Hematopoietic multipotent progenitor cell treated with erythropoietin and hydrocortisone succinate and interleukin-3 and kit ligand, for 8 days (in vitro differentiated cells): ENCODE measurements at regions not wholly inside any gene's neighbourhood (a gene's known extent, or its start where the extent isn't known, plus 50 kb on each side); places are given as distances from the start of the nearest gene placed in this dataset.
"Not testable (repeated sequence)": the region's sequence is repeated elsewhere in the genome, so short reads cannot be mapped to it uniquely, and the experiment has no call there.

Source experiments
- DNase-seq: peaks from one replicate; pipeline ENCODE4 v3.0.0-alpha.2; 2015

DNA sequence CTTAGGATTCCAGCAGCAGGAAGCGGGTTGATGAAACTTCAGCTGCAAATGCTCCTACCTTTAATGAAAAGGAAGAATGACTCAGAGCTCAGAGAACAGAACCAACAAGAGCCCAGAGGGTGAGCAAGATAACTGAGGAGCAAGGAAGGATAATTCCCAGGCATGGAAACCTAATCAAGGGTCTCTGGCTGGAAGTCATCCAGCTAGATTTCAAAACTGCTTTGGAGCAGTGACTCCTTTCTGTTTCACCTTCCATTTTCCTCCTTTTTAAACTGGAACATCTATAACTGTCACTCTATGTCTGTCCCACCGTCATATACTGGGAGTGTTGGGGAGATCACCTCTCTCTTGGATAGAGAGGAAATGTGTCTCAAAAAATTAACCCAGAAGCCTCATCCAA, 148.4 kb upstream of the RAB6C start:
- no peak for DNase-seq

DNA sequence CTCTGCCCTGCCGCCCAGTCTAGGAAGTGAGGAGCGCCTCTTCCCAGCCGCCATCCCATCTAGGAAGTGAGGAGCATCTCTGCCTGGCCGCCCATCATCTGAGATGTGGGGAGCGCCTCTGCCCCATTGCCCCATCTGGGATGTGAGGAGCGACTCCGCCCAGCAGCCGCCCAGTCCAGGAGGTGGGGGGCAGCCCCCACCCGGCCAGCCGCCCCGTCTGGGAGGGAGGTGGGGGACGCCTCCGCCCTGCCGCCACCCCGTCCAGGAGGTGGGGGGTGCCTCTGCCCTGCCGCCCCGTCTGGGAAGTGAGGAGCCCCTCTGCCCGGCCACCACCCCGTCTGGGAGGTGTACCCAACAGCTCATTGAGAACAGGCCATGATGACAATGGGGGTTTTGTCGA, 146.0 kb upstream of the RAB6C start:
- not testable (repeated sequence) for DNase-seq

- no peak for DNase-seq
Measured at GRCh38 chr2:129847043-129847442, 132.4 kb upstream of the RAB6C start.

DNA sequence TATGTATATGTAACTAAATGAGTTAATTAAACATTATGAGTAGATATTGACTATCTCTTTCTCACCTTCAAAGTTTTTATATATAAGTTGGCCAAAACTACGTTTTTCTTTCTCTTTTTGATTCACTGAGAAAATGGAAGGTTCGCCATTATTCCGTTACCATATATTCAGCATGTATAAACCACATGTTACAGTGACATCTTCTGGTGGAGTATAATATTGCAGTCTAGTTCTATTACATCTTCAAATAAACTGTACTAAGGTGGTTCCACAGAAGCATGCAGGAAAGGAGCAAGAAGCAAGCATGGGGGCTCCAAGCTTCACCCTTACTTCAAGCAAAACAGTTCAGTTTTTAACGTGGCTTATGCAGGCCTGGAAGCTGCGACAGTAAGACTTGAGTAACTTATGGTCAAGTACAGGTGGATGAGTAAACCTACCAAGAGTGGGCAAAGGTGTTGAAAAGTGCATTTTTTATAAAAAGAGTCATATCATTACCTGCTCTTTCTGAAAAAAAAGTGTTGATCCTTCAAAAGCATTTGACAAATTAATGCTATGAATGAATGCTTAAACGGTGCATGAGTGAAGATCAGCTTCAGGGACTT, 129.8 kb upstream of the RAB6C start:
- peak; percentile 85 for DNase-seq

- no peak for DNase-seq
Measured at GRCh38 chr2:129857200-129857599, 122.3 kb upstream of the RAB6C start.

GRCh38 chr2:129859175-129859574, 120.3 kb upstream of the RAB6C start:
- DNase-seq: no peak

GRCh38 chr2:129860088-129860487, 119.4 kb upstream of the RAB6C start:
- DNase-seq: no peak

DNA sequence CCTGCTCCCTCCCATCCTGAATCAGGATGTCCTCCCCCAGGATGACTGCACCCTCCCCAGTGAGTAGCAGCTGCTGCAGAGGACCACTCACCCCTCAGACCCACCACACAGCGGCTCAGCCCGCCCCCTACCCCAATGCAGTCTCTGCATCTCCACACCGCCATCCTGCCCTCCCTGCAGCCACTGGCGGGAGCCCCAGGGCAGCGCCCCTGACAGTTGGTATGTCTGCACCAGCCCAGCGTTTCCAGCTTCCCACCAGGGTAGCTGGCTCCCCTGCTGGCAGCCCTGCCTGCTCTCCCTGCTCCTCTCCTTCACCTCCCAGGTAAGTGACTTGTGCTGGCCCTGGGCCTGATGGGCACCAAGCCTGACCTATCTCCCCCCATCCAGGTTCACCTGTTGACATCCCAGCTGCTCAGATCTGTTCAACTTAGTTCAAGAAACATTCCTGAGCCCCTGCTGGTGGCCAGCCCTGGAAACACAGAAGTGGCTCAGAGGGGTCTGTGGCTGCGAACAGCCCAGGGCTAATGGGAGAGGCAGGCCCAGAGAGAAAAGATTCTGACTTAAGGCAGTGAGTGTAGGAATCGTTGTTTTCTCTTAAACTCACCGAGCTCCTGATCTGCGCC, 117.7 kb upstream of the RAB6C start:
- no peak for DNase-seq

- DNase-seq: no peak
Measured at GRCh38 chr2:129862668-129863067, 116.8 kb upstream of the RAB6C start.

- DNase-seq: no peak
Measured at GRCh38 chr2:129863350-129863749, 116.1 kb upstream of the RAB6C start.

GRCh38 chr2:129864719-129865118, 114.7 kb upstream of the RAB6C start:
- DNase-seq: no peak

DNA sequence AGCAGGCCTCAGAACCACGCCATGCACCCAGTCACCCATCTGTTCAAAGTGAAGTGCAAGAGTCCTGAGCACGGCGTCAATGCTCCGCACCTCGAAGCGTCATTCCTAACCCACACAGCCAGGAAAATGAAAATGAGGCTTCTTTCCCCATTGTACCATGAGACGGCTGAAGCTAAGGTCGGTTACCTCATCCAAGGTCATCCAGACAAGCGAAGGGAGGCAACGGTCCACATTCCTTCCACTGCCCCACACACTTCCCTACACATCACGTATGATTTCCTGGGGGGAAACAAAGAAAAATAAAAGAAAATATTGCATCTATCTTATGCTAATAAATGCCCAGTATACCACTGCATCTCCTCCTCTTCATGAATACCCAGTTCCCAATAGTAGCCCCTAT, 113.5 kb upstream of the RAB6C start:
- no peak for DNase-seq

- DNase-seq: no peak
Measured at GRCh38 chr2:129866391-129866790, 113.1 kb upstream of the RAB6C start.

DNA sequence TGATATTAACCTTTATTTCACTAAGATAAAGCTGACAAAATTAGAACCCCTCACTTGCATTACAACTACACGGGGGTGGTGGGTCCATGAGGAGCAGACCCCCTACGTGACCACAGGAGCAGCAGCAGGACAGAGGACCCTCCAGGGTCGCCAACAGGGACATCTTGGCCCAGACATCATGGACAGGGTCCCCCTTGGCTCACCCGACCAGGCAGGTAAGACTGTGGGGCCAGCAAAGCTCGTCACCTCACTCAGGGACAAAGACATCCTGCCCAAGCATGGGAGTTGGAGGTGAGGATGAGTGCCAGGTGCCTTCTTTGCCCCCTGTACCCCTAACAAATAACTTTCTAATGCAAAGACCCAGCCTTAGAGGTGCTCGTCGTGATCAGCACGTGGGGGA, 111.3 kb upstream of the RAB6C start:
- DNase-seq: no peak

DNA sequence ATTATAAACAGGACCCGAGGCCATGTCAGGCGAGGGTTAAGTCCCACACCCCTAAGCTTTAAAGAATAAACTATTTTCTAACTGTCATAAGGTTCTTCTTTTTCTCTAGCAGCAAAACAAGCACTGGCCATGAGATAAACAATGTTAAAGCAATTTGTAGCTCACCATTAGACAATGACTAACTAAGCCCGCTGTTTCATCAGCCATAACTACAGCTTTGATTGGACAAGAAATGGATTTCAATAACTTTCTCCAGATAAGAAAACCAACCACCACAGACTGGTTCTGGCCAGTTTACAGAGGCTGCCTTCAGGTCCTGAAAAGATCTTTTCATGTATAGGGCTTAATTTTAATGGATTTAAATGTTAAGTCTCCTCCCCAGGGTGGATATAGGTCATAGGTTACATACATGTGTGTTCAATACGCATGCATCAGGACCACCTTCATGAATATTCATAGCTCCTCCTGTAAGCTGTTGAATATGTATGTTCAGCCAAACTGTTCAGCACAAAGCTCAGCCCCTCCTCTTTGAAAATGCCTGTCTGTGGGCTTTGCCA, 108.7 kb upstream of the RAB6C start:
- no peak for DNase-seq

GRCh38 chr2:129872446-129872845, 107.0 kb upstream of the RAB6C start:
- DNase-seq: no peak

- peak; percentile 70 for DNase-seq
Measured at GRCh38 chr2:129876541-129876940, 102.9 kb upstream of the RAB6C start.

- DNase-seq: peak; percentile 88
Measured at GRCh38 chr2:129877289-129877741, 102.2 kb upstream of the RAB6C start.

- peak; percentile 53 for DNase-seq
Measured at GRCh38 chr2:129877795-129878775, 101.4 kb upstream of the RAB6C start.

DNA sequence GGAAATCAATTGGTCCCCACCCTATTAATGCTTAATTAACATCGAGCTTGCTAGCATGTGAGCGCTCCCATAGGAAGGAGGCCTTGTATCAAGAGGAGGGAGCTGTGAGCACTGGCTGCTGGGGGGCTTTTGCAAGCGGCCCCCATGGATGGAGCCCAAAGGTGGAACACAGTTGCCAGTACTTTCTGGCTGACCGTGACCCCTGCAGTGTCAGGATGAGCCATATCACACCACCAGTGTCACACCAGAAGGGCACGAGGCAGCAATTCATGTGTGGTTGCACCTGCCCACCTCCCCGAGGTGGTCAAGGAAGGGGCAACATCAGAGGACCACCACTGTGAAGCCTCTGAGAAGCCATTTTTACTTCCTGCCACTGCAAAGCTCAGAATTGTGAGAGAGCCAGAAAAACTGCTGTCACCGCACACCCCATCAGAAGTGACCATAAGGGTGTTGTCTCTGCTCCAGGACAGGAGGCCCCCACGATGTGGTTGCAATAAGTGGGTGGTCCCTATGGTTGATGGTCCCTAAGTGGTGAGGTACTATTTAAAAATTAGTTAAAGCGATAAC, 99.8 kb upstream of the RAB6C start:
- no peak for DNase-seq

DNA sequence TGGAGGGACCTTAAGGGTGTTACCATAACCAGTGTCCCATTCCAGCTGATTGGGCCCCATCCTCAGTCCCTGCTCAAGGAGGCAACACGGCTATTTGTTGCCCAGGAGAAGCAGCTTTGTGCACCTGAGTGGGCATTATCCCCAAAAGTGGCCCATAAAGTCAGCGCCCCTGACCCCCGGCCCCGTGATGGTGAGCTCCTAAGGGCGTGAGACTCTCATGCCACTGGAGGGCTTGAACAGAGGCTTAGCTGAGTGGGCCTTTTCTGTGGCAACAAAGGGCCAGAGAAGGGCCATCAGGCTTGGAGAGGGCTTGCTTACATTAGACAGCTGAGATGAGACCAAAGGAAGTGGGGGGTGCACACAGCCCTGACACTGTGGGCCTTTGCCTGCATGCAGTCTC, 99.2 kb upstream of the RAB6C start:
- no peak for DNase-seq

DNA sequence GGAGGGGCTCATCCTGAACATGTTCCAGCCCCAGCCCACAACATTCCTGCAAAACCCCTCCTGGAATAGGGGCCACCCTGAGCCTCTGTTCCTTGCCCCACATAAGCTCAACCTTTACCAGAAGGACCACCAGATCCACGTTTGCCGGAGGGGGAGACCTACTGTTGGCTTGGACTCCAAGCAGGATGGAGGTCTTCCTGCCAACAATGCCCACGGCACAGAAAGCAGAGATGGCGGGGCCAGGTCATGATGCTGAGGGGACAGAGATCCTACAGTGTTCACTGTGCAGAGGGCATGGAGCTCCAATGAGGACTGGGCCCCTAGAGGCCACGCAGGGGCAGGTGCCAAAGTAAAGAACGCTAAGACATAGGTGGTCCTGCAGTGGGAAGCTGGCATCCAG, 98.5 kb upstream of the RAB6C start:
- DNase-seq: no peak

DNA sequence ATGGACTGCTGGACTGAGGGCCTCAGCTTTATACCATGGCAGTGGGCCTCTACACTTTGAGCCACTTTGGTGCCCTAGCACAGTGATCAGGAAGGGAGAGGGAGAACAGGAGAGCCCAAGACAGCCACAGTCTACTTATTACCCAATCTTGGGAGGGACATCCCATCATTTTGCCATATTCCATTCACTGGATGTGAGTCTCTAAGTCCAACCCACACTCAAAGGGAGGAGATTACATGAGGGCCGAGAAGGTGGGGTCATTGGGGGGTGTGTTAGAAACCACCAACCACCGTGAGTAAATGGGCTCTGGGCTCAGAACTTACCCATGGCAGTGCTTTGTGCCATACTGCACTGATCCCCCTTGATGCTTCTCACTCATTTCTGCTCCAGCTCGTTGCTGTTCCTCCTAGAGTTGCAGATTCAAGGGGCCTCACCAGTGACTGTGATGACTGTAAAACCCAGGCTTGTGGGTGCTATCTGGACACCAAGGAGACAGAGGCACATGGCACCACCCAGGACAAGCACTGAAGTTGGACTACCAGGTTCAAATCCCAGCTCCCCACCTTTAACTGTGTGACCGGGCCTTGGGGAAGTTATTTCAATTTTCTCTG, 97.6 kb upstream of the RAB6C start:
- no peak for DNase-seq
